ENCODE measurements at regions not wholly inside any gene's neighbourhood (a gene's known extent, or its start where the extent isn't known, plus 50 kb on each side); places are given as distances from the start of the nearest gene placed in this dataset.

DNA sequence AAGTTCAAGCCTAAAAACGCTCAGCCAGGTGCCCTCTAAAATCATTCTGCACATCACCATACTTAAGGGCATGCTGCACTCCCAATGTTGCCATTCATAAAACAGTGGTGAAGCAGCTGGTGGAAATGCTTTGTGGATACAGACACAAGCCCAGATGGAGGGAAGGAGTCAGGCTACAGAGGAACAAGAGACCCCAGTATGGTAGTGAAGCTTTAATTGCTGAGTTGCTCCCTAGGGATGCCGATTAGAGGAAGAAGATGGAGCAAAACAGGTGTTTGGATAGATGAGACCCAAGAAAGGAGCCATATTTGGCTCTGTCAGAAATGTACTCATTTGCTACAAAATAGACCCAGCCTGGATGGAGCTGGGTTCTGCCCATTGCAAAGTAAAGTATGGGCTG is 230.5 kb downstream of the NSG2 start:
- TF ChIP-seq CREB1 (IDR thresholded peaks at IDR 0.05) (no peak), SP2 (IDR thresholded peaks at IDR 0.05; ENCODE audit: low read length) (no peak), EP300 (IDR thresholded peaks at IDR 0.05; ENCODE audit: borderline replicate concordance in 1 of 2, low read depth in 2 of 2, low read length in 2 of 2) (no peak), POLR2A (IDR thresholded peaks at IDR 0.05; ENCODE audit: control extremely low read depth in 1 of 2, low read depth in 2 of 2, low read length in 2 of 2) (no peak), POLR2AphosphoS5 (IDR thresholded peaks at IDR 0.05; ENCODE audit: low read depth, low read length) (no peak)
